WTC11 (cell line): ENCODE measurements at regions not wholly inside any gene's neighbourhood (a gene's known extent, or its start where the extent isn't known, plus 50 kb on each side); places are given as distances from the start of the nearest gene placed in this dataset.

Experiments used
- ATAC-seq: fragments of 200-7000 bp; cut with Tn5 transposase; 2 replicates; pipeline ENCODE4 v1.10.0; 2021; ENCODE audit warnings: mild to moderate bottlenecking, moderate library complexity
- CTCF ChIA-PET: fragments of 300-600 bp; sonication (Branson Sonifier 250); formaldehyde crosslinking; loops from one replicate; lab custom pipeline; 2021; ENCODE audit warnings: antibody characterized with exemption; lab: Charles Lee
- POLR2A ChIA-PET: fragments of 350-600 bp; sonication (Branson Sonifier 250); formaldehyde crosslinking; loops from one replicate; lab custom pipeline; 2021; ENCODE audit warnings: antibody characterized with exemption; lab: Charles Lee
- DNase-seq: peaks from one replicate; pipeline ENCODE4 v3.0.0; 2021; ENCODE audit warnings: low spot score
- H3K27ac Mint-ChIP-seq: 2 replicates; pipeline ENCODE4 v1.8.0; 2021; ENCODE audit warnings: mixed read lengths
- H3K27me3 Mint-ChIP-seq: 2 replicates; pipeline ENCODE4 v1.8.0; 2021; ENCODE audit warnings: low read depth, mild to moderate bottlenecking, moderate library complexity, mixed read lengths
- H3K36me3 Mint-ChIP-seq: 2 replicates; pipeline ENCODE4 v1.8.0; 2021; ENCODE audit warnings: mixed read lengths
- H3K4me1 Mint-ChIP-seq: 2 replicates; pipeline ENCODE4 v1.8.0; 2022; ENCODE audit warnings: mixed read lengths
- H3K4me3 Mint-ChIP-seq: 2 replicates; pipeline ENCODE4 v1.8.0; 2021; ENCODE audit warnings: mild to moderate bottlenecking, moderate library complexity, mixed read lengths
- H3K9me3 Mint-ChIP-seq: 2 replicates; pipeline ENCODE4 v1.8.0; 2021; ENCODE audit warnings: mixed read lengths
- ESRRA ChIP-seq: sonication (generic); formaldehyde crosslinking; IDR thresholded peaks from 2 replicates; pipeline ENCODE4 v1.8.1; 2022; ENCODE audit warnings: mild to moderate bottlenecking, missing genetic modification reagents, borderline replicate concordance
- FOXJ3 ChIP-seq: sonication (generic); formaldehyde crosslinking; IDR thresholded peaks from 2 replicates; pipeline ENCODE4 v1.9.0; 2021; ENCODE audit warnings: missing genetic modification reagents, mild to moderate bottlenecking, borderline replicate concordance
- GABPB1 ChIP-seq: sonication (generic); formaldehyde crosslinking; IDR thresholded peaks from 2 replicates; pipeline ENCODE4 v1.8.1; 2023; ENCODE audit warnings: mild to moderate bottlenecking, missing genetic modification reagents
- NR1H2 ChIP-seq: sonication (generic); formaldehyde crosslinking; IDR thresholded peaks from 2 replicates; pipeline ENCODE4 v1.9.0; 2021; ENCODE audit warnings: mild to moderate bottlenecking, moderate library complexity, missing genetic modification reagents
- OVOL2 ChIP-seq: fragments of 250-450 bp; sonication (Bioruptor Pico); IDR thresholded peaks from 2 replicates; pipeline ENCODE4 v1.9.0; 2021; ENCODE audit warnings: mild to moderate bottlenecking, borderline replicate concordance
- PRRX2 ChIP-seq: fragments of 250-450 bp; sonication (Bioruptor Pico); IDR thresholded peaks from 2 replicates; pipeline ENCODE4 v1.8.0; 2021; ENCODE audit warnings: mild to moderate bottlenecking
- RELA ChIP-seq: sonication (generic); formaldehyde crosslinking; IDR thresholded peaks from 2 replicates; pipeline ENCODE4 v1.8.1; 2022; ENCODE audit warnings: missing genetic modification reagents, mild to moderate bottlenecking, borderline replicate concordance
- SOX15 ChIP-seq: fragments of 250-450 bp; sonication (Bioruptor Pico); IDR thresholded peaks from 2 replicates; pipeline ENCODE4 v1.9.0; 2021; ENCODE audit warnings: mild to moderate bottlenecking
- ZNF263 ChIP-seq: sonication (generic); formaldehyde crosslinking; IDR thresholded peaks from 2 replicates; pipeline ENCODE4 v1.8.1; 2022; ENCODE audit warnings: low read depth, mild to moderate bottlenecking, moderate library complexity, missing genetic modification reagents
- ZNF423 ChIP-seq: fragments of 250-450 bp; sonication (Bioruptor Pico); IDR thresholded peaks from 2 replicates; pipeline ENCODE4 v2.1.2; 2022; ENCODE audit warnings: mild to moderate bottlenecking, moderate library complexity
- TF ChIP-seq, protein P1 (sequence below): fragments of 250-450 bp; sonication (Bioruptor Pico); IDR thresholded peaks from 2 replicates; pipeline ENCODE4 v2.1.2; 2022; ENCODE audit warnings: mild to moderate bottlenecking, moderate library complexity
- TF ChIP-seq, protein P2 (sequence below): sonication (generic); formaldehyde crosslinking; IDR thresholded peaks from 2 replicates; pipeline ENCODE4 v1.8.0; 2022; ENCODE audit warnings: mild to moderate bottlenecking, missing genetic modification reagents
- TF ChIP-seq, protein P3 (sequence below): sonication (generic); formaldehyde crosslinking; IDR thresholded peaks from 2 replicates; pipeline ENCODE4 v1.8.1; 2022; ENCODE audit warnings: low read depth, mild to moderate bottlenecking, moderate library complexity, missing genetic modification reagents, borderline replicate concordance
- TF ChIP-seq, protein P4 (sequence below): fragments of 250-450 bp; sonication (Bioruptor Pico); IDR thresholded peaks from 2 replicates; pipeline ENCODE4 v1.9.0; 2021; ENCODE audit warnings: mild to moderate bottlenecking, borderline replicate concordance
- TF ChIP-seq, protein P5 (sequence below): sonication (generic); formaldehyde crosslinking; IDR thresholded peaks from 2 replicates; pipeline ENCODE4 v1.8.1; 2022; ENCODE audit warnings: low read depth, missing genetic modification reagents, borderline replicate concordance
- TF ChIP-seq, protein P6 (sequence below): sonication (generic); formaldehyde crosslinking; IDR thresholded peaks from 2 replicates; pipeline ENCODE4 v1.8.1; 2023; ENCODE audit warnings: mild to moderate bottlenecking, missing genetic modification reagents, moderate library complexity
- TF ChIP-seq, protein P7 (sequence below): sonication (generic); formaldehyde crosslinking; IDR thresholded peaks from 2 replicates; pipeline ENCODE4 v1.8.1; 2022; ENCODE audit warnings: mild to moderate bottlenecking, moderate library complexity, missing genetic modification reagents

DNA sequence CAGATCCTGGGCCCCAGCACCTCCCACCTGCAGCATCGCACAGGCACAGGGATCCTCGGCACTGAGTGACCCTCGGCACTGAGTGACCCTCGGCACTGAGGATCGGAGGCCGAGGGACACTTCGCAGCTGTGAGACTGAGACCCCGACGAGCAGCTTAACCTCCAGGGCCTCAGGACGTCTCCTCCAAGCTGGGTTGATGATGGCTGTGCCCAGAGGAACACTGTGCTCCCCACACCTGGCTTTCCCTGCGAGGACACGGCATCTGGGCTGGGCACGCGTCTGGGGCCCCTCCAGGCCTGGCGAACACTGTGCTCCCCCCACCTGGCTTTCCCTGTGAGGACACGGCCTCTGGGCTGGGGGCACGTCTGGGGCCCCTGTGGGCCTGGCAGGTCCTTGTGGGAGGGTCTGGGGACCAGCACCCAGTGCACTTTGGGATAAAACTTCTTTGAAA lies 158.3 kb upstream of the PPP2R2D start:
- DNase-seq (no peak), ATAC-seq (no peak)
- H3K27ac Mint-ChIP-seq: no peak overlapping the region
- ChIA-PET CTCF (interaction anchor here (1.0 kb wide), 1 partner anchor 10 kb away, joined by 4 read pairs; no protein-coding TSS in a partner anchor), POLR2A (no interaction called here)
- TF ChIP-seq, protein P1, sequence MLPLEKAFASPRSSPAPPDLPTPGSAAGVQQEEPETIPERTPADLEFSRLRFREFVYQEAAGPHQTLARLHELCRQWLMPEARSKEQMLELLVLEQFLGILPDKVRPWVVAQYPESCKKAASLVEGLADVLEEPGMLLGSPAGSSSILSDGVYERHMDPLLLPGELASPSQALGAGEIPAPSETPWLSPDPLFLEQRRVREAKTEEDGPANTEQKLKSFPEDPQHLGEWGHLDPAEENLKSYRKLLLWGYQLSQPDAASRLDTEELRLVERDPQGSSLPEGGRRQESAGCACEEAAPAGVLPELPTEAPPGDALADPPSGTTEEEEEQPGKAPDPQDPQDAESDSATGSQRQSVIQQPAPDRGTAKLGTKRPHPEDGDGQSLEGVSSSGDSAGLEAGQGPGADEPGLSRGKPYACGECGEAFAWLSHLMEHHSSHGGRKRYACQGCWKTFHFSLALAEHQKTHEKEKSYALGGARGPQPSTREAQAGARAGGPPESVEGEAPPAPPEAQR: no peak
- TF ChIP-seq GABPB1: no peak
- no peak for TF ChIP-seq PRRX2 (CRISPR knock-in tag)
- TF ChIP-seq, protein P2, sequence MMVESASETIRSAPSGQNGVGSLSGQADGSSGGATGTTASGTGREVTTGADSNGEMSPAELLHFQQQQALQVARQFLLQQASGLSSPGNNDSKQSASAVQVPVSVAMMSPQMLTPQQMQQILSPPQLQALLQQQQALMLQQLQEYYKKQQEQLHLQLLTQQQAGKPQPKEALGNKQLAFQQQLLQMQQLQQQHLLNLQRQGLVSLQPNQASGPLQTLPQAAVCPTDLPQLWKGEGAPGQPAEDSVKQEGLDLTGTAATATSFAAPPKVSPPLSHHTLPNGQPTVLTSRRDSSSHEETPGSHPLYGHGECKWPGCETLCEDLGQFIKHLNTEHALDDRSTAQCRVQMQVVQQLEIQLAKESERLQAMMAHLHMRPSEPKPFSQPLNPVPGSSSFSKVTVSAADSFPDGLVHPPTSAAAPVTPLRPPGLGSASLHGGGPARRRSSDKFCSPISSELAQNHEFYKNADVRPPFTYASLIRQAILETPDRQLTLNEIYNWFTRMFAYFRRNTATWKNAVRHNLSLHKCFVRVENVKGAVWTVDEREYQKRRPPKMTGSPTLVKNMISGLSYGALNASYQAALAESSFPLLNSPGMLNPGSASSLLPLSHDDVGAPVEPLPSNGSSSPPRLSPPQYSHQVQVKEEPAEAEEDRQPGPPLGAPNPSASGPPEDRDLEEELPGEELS (CRISPR knock-in tag): no peak
- TF ChIP-seq, protein P3, sequence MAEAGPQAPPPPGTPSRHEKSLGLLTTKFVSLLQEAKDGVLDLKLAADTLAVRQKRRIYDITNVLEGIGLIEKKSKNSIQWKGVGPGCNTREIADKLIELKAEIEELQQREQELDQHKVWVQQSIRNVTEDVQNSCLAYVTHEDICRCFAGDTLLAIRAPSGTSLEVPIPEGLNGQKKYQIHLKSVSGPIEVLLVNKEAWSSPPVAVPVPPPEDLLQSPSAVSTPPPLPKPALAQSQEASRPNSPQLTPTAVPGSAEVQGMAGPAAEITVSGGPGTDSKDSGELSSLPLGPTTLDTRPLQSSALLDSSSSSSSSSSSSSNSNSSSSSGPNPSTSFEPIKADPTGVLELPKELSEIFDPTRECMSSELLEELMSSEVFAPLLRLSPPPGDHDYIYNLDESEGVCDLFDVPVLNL (CRISPR knock-in tag): no peak
- peaks cover 22% of the 10 kb centered on the region for H3K4me1 Mint-ChIP-seq
- H3K36me3 Mint-ChIP-seq: no peaks in the 10 kb centered on the region
- no peak overlapping the region for H3K4me3 Mint-ChIP-seq
- H3K9me3 Mint-ChIP-seq: peaks cover 7% of the 10 kb centered on the region
- H3K27me3 Mint-ChIP-seq: no peaks in the 10 kb centered on the region

DNA sequence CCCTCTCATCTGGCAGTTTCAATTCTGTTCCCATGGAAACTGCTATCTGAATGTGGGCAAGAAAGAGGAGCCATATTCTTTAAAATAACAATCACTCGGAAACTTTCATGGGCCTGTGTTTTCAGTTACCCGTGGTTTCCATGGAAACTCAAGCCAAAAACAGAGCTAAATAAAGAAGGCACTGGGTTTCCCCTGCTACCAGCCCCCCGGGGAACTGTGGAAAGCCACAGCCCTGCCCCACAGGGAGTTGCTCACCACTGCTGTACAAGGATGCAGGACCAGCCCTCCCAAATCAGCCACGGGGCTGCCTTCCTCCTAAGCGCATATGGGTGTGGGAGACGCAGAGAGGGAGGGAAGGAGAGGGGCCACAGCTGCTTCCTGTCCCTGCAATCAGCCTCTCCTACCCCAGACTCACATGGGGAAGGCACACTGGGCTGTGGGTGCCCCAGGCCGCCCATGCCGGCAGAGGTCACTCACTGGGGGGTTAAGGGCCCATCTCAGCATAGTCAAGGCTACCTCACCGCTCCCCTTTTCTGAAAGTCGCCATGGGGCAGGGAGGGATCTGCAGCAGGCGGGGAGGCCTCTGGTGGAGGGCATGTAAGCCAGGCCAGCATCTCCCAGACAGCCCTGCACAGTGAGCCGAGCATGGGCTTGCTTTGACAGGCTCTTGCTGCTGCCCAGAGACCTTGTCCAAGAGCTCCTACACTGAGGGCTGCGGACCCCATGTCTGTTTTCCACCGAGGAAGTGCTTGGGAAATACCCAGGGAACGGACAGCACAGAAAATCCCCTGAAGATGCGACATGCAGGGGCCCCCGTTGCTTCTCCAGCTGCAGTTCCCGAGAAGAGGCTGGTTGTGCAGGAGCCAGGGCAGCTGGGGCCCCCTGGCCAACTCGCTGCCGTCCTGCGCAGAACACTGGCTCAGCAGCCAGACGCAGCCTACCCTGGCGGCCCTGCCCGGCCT lies 157.3 kb upstream of the PPP2R2D start:
- DNase-seq (no peak), ATAC-seq (peak; percentile 55)
- Mint-ChIP-seq H3K36me3 (no peaks in the 10 kb centered on the region), H3K9me3 (peaks cover 7% of the 10 kb centered on the region), H3K4me1 (peaks cover 24% of the 10 kb centered on the region), H3K27me3 (no peaks in the 10 kb centered on the region), H3K4me3 (no peak overlapping the region), H3K27ac (no peak overlapping the region)
- POLR2A ChIA-PET: interaction anchor here (0.7 kb wide), 1 partner anchor 27 kb away, joined by 3 read pairs; no protein-coding TSS in a partner anchor
- CTCF ChIA-PET: interaction anchor here (1.0 kb wide), 1 partner anchor 9 kb away, joined by 4 read pairs; no protein-coding TSS in a partner anchor
- TF ChIP-seq RELA (no peak), PRRX2 (CRISPR knock-in tag) (no peak), NR1H2 (CRISPR knock-in tag) (no peak), ZNF423 (no peak), OVOL2 (CRISPR knock-in tag) (no peak), FOXJ3 (CRISPR knock-in tag) (no peak), ZNF263 (CRISPR knock-in tag) (no peak), ESRRA (CRISPR knock-in tag) (no peak), SOX15 (CRISPR knock-in tag) (no peak)
- TF ChIP-seq, protein P4, sequence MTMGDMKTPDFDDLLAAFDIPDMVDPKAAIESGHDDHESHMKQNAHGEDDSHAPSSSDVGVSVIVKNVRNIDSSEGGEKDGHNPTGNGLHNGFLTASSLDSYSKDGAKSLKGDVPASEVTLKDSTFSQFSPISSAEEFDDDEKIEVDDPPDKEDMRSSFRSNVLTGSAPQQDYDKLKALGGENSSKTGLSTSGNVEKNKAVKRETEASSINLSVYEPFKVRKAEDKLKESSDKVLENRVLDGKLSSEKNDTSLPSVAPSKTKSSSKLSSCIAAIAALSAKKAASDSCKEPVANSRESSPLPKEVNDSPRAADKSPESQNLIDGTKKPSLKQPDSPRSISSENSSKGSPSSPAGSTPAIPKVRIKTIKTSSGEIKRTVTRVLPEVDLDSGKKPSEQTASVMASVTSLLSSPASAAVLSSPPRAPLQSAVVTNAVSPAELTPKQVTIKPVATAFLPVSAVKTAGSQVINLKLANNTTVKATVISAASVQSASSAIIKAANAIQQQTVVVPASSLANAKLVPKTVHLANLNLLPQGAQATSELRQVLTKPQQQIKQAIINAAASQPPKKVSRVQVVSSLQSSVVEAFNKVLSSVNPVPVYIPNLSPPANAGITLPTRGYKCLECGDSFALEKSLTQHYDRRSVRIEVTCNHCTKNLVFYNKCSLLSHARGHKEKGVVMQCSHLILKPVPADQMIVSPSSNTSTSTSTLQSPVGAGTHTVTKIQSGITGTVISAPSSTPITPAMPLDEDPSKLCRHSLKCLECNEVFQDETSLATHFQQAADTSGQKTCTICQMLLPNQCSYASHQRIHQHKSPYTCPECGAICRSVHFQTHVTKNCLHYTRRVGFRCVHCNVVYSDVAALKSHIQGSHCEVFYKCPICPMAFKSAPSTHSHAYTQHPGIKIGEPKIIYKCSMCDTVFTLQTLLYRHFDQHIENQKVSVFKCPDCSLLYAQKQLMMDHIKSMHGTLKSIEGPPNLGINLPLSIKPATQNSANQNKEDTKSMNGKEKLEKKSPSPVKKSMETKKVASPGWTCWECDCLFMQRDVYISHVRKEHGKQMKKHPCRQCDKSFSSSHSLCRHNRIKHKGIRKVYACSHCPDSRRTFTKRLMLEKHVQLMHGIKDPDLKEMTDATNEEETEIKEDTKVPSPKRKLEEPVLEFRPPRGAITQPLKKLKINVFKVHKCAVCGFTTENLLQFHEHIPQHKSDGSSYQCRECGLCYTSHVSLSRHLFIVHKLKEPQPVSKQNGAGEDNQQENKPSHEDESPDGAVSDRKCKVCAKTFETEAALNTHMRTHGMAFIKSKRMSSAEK (CRISPR knock-in tag): no peak
- TF ChIP-seq, protein P5, sequence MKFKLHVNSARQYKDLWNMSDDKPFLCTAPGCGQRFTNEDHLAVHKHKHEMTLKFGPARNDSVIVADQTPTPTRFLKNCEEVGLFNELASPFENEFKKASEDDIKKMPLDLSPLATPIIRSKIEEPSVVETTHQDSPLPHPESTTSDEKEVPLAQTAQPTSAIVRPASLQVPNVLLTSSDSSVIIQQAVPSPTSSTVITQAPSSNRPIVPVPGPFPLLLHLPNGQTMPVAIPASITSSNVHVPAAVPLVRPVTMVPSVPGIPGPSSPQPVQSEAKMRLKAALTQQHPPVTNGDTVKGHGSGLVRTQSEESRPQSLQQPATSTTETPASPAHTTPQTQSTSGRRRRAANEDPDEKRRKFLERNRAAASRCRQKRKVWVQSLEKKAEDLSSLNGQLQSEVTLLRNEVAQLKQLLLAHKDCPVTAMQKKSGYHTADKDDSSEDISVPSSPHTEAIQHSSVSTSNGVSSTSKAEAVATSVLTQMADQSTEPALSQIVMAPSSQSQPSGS (CRISPR knock-in tag): no peak
- TF ChIP-seq, protein P6, sequence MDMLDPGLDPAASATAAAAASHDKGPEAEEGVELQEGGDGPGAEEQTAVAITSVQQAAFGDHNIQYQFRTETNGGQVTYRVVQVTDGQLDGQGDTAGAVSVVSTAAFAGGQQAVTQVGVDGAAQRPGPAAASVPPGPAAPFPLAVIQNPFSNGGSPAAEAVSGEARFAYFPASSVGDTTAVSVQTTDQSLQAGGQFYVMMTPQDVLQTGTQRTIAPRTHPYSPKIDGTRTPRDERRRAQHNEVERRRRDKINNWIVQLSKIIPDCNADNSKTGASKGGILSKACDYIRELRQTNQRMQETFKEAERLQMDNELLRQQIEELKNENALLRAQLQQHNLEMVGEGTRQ (CRISPR knock-in tag): no peak
- TF ChIP-seq, protein P3 (CRISPR knock-in tag): no peak
- TF ChIP-seq, protein P7, sequence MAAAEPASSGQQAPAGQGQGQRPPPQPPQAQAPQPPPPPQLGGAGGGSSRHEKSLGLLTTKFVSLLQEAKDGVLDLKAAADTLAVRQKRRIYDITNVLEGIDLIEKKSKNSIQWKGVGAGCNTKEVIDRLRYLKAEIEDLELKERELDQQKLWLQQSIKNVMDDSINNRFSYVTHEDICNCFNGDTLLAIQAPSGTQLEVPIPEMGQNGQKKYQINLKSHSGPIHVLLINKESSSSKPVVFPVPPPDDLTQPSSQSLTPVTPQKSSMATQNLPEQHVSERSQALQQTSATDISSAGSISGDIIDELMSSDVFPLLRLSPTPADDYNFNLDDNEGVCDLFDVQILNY: no peak
